Endothelial cell of umbilical vein (primary cell): ENCODE measurements at regions not wholly inside any gene's neighbourhood (a gene's known extent, or its start where the extent isn't known, plus 50 kb on each side); places are given as distances from the start of the nearest gene placed in this dataset.
"Not testable (repeated sequence)": the region's sequence is repeated elsewhere in the genome, so short reads cannot be mapped to it uniquely, and the experiment has no call there.

Source experiments
- BruUV-seq: library from RNA; stranded (reverse); fragments of 400-500 nt; replicated peaks from 2 replicates; lab custom pipeline; 2021; lab: Mats Ljungman, UMichigan
- CTCF ChIA-PET: fragments of 300-600, 350-600 bp; sonication (Branson Sonifier 250); formaldehyde crosslinking; loops from one replicate; lab custom pipeline; 2021; ENCODE audit warnings: antibody characterized with exemption, inconsistent platforms; lab: Charles Lee
- POLR2A ChIA-PET: fragments of 300-600, 350-600 bp; sonication (Branson Sonifier 250); formaldehyde crosslinking; loops from one replicate; lab custom pipeline; 2021; ENCODE audit warnings: antibody characterized with exemption, inconsistent platforms; lab: Charles Lee
- DNase-seq: peaks from one replicate; pipeline ENCODE4 v3.0.0-alpha.2; 2011; ENCODE audit warnings: low read depth, low spot score
- FAIRE-seq: peaks from 2 replicates; lab custom pipeline; 2011; peaks lifted over from hg19 to GRCh38; lab: Jason Lieb, UNC
- H2AFZ ChIP-seq: 2 replicates; pipeline ENCODE4 v1.6.0; 2012; ENCODE audit warnings: low read depth, low read length, control low read depth, inconsistent platforms
- H3K27ac ChIP-seq: 2 replicates; pipeline ENCODE4 v1.5.1; 2011; ENCODE audit warnings: low read depth, mild to moderate bottlenecking, control low read depth, low read length, moderate library complexity; ENCODE audit not compliant: insufficient read depth
- H3K27me3 ChIP-seq, 2 experiments: 2 replicates each; pipeline versions ENCODE4 v1.6.0 to v1.6.1; 2011; ENCODE audit warnings: low read length in 2 of 2, mixed read lengths in 1 of 2; ENCODE audit not compliant: control insufficient read depth in 2 of 2, insufficient read depth in 2 of 2
- H3K36me3 ChIP-seq, 2 experiments: 2 replicates in 1 of 2; 3 replicates in 1 of 2; pipeline ENCODE4 v1.5.1; 2011; ENCODE audit warnings: low read length in 2 of 2, mild to moderate bottlenecking in 1 of 2, moderate library complexity in 1 of 2; ENCODE audit not compliant: control insufficient read depth in 2 of 2, insufficient read depth in 2 of 2; ENCODE audit errors: extremely low read depth in 1 of 2
- H3K4me1 ChIP-seq: 3 replicates; pipeline ENCODE4 v1.5.1; 2011; ENCODE audit warnings: mild to moderate bottlenecking, low read length; ENCODE audit not compliant: control insufficient read depth, insufficient read depth; ENCODE audit errors: extremely low read depth
- H3K4me2 ChIP-seq: 2 replicates; pipeline ENCODE4 v1.6.1; 2011; ENCODE audit warnings: low read length, control low read depth, mixed read lengths; ENCODE audit not compliant: insufficient read depth
- H3K4me3 ChIP-seq, 3 experiments: fragments of 200-600 bp in 1 of 3; sonication (generic), shearing (Covaris generic) in 1 of 3; replicated peaks in 1 of 3; 2 replicates each; pipeline ENCODE4 v1.5.1; 2011 to 2016; ENCODE audit warnings: control low read depth in 3 of 3, low read length in 3 of 3, mild to moderate bottlenecking in 2 of 3, inconsistent platforms in 1 of 3, low read depth in 1 of 3, moderate library complexity in 1 of 3; ENCODE audit not compliant: insufficient read depth in 1 of 3
- H3K79me2 ChIP-seq: 2 replicates; pipeline ENCODE4 v1.6.0; 2012; ENCODE audit warnings: low read length, inconsistent platforms; ENCODE audit not compliant: control insufficient read depth, insufficient read depth
- H3K9ac ChIP-seq: replicated peaks from 2 replicates; pipeline ENCODE3; 2011; ENCODE audit warnings: low read length, control low read depth; ENCODE audit not compliant: insufficient read depth; ENCODE audit errors: extremely low read depth
- H3K9me1 ChIP-seq: replicated peaks from 3 replicates; pipeline ENCODE4 v1.6.0; 2011; ENCODE audit warnings: mild to moderate bottlenecking, low read length; ENCODE audit not compliant: control insufficient read depth, insufficient read depth; ENCODE audit errors: extremely low read depth
- H3K9me3 ChIP-seq: replicated peaks from 2 replicates; pipeline ENCODE4 v1.5.1; 2012; ENCODE audit warnings: low read length, inconsistent platforms; ENCODE audit not compliant: control insufficient read depth, insufficient read depth
- H4K20me1 ChIP-seq: replicated peaks from 2 replicates; pipeline ENCODE3; 2011; ENCODE audit warnings: mild to moderate bottlenecking, low read length; ENCODE audit not compliant: control insufficient read depth, insufficient read depth; ENCODE audit errors: extremely low read depth
- CTCF ChIP-seq, 2 donors: IDR thresholded peaks; 1 replicate in 1 of 2; 2 replicates in 1 of 2; pipeline ENCODE4 v1.5.1; 2011; ENCODE audit warnings: low read length in 2 of 2, mild to moderate bottlenecking in 2 of 2, moderate library complexity in 2 of 2, control low read depth in 1 of 2, inconsistent platforms in 1 of 2, low read depth in 1 of 2; ENCODE audit not compliant: insufficient read depth in 1 of 2; ENCODE audit errors: extremely low read depth in 1 of 2
- EZH2 ChIP-seq: IDR thresholded peaks from 2 replicates; pipeline ENCODE4 v1.6.1; 2012; ENCODE audit warnings: borderline replicate concordance, low read depth, mild to moderate bottlenecking, moderate library complexity, low read length, inconsistent platforms; ENCODE audit not compliant: severe bottlenecking
- FOS ChIP-seq: IDR thresholded peaks from 2 replicates; pipeline ENCODE4 v1.6.1; 2011; ENCODE audit warnings: mild to moderate bottlenecking, low read length, moderate library complexity, borderline replicate concordance; ENCODE audit not compliant: insufficient read depth
- GATA2 ChIP-seq: IDR thresholded peaks from 2 replicates; pipeline ENCODE4 v1.7.0; 2011; ENCODE audit warnings: low read depth, mild to moderate bottlenecking, moderate library complexity, mixed read lengths, low read length; ENCODE audit not compliant: insufficient read length, insufficient read depth
- JUN ChIP-seq: IDR thresholded peaks from 2 replicates; pipeline ENCODE4 v1.6.1; 2011; ENCODE audit warnings: borderline replicate concordance, low read depth; ENCODE audit not compliant: insufficient read length, insufficient read depth
- MAX ChIP-seq: IDR thresholded peaks from 2 replicates; pipeline ENCODE4 v1.6.1; 2011; ENCODE audit not compliant: insufficient read depth, insufficient read length
- MYC ChIP-seq: IDR thresholded peaks from one replicate; pipeline ENCODE4 v1.6.1; 2011; ENCODE audit warnings: mild to moderate bottlenecking, low read depth, low read length
- POLR2A ChIP-seq: IDR thresholded peaks from 2 replicates; pipeline ENCODE4 v1.6.1; 2012; ENCODE audit warnings: low read depth, mild to moderate bottlenecking, control low read depth, low read length
- POLR2AphosphoS5 ChIP-seq: IDR thresholded peaks from 2 replicates; pipeline ENCODE4 v1.6.1; 2012; ENCODE audit warnings: low read depth, mild to moderate bottlenecking, control low read depth, low read length, moderate library complexity; ENCODE audit not compliant: insufficient read depth
- dilution Hi-C: fragments of 300-500 bp; cut with MboI; formaldehyde crosslinking; loops from one replicate; pipeline ENCODE4 v1.15.0; 2019; ENCODE audit warnings: low sequenced_read_pairs; ENCODE audit not compliant: extremely low pct_ligation_motif_present
- intact Hi-C: fragments of 100-400 bp; cut with micrococcal nuclease; formaldehyde crosslinking; loops from one replicate; pipeline ENCODE4 v1.10.0; 2022

GRCh38 chr4:181896614-181897013, 346.6 kb upstream of the TENM3 start:
- no peak for DNase-seq
- H3K36me3 ChIP-seq, result no peaks in the 10 kb centered on the region
- no peak overlapping the region for H3K9ac ChIP-seq
- no peak overlapping the region for H3K4me2 ChIP-seq
- H3K4me1 ChIP-seq, result no peaks in the 10 kb centered on the region
- no TSS peak for BruUV-seq
- no peaks in the 10 kb centered on the region for H3K9me1 ChIP-seq
- no peaks in the 10 kb centered on the region for H3K79me2 ChIP-seq
- dilution Hi-C loops (no loop called here), intact Hi-C loops (no loop called here)
- FAIRE-seq, result no peak
- no peaks in the 10 kb centered on the region for H4K20me1 ChIP-seq
- H3K27me3 ChIP-seq, result no peaks in the 10 kb centered on the region
- H3K27ac ChIP-seq, result no peak overlapping the region
- ChIA-PET CTCF (no interaction called here), POLR2A (no interaction called here)
- H2AFZ ChIP-seq, result no peak overlapping the region
- TF ChIP-seq MAX, result no peak
- no peak for TF ChIP-seq EZH2
- no peak for TF ChIP-seq GATA2
- no peak for TF ChIP-seq POLR2AphosphoS5
- TF ChIP-seq JUN, result no peak
- TF ChIP-seq POLR2A, result no peak
- no peak overlapping the region for H3K4me3 ChIP-seq
- peaks cover 2% of the 10 kb centered on the region for H3K9me3 ChIP-seq

GRCh38 chr4:181897935-181898334, 345.3 kb upstream of the TENM3 start:
- FAIRE-seq, result no peak
- H3K27me3 ChIP-seq, result no peaks in the 10 kb centered on the region
- intact Hi-C loops, result no loop called here
- H3K9me1 ChIP-seq, result no peaks in the 10 kb centered on the region
- H2AFZ ChIP-seq, result no peak overlapping the region
- H3K79me2 ChIP-seq, result no peaks in the 10 kb centered on the region
- peaks cover 2% of the 10 kb centered on the region for H3K9me3 ChIP-seq
- no peaks in the 10 kb centered on the region for H3K4me1 ChIP-seq
- H3K4me2 ChIP-seq, result no peak overlapping the region
- ChIA-PET CTCF (no interaction called here), POLR2A (no interaction called here)
- no peaks in the 10 kb centered on the region for H3K36me3 ChIP-seq
- H4K20me1 ChIP-seq, result no peaks in the 10 kb centered on the region
- no TSS peak for BruUV-seq
- no peak overlapping the region for H3K27ac ChIP-seq
- dilution Hi-C loops, result no loop called here
- TF ChIP-seq POLR2A (no peak), FOS (no peak), MAX (no peak), EZH2 (no peak), GATA2 (no peak), POLR2AphosphoS5 (no peak), CTCF (IDR thresholded peaks at IDR 0.05; ENCODE audit: extremely low read depth in 1 of 2, insufficient read depth in 1 of 2, low read depth in 1 of 2, low read length in 2 of 2) (no peak), MYC (no peak), JUN (no peak)
- DNase-seq, result no peak
- no peak overlapping the region for H3K4me3 ChIP-seq
- H3K9ac ChIP-seq, result no peak overlapping the region

- DNase-seq, H3K9ac ChIP-seq, CTCF ChIA-PET, H3K9me3 ChIP-seq, POLR2A ChIA-PET, dilution Hi-C loops, H2AFZ ChIP-seq, H3K79me2 ChIP-seq, FAIRE-seq, BruUV-seq, H3K36me3 ChIP-seq, H3K4me3 ChIP-seq, H3K9me1 ChIP-seq, H3K27ac ChIP-seq, H3K4me1 ChIP-seq, H3K27me3 ChIP-seq, H3K4me2 ChIP-seq, H4K20me1 ChIP-seq, intact Hi-C loops: not testable (repeated sequence)
Measured at GRCh38 chr4:181902404-181902803, 340.8 kb upstream of the TENM3 start.
